NB4 (cell line): ENCODE measurements at regions not wholly inside any gene's neighbourhood (a gene's known extent, or its start where the extent isn't known, plus 50 kb on each side); places are given as distances from the start of the nearest gene placed in this dataset.

Experiments used
- CTCF ChIP-seq: IDR thresholded peaks from one replicate; pipeline ENCODE4 v1.5.1; 2012; ENCODE audit warnings: low read depth, low read length
- MAX ChIP-seq: IDR thresholded peaks from 2 replicates; pipeline ENCODE4 v1.6.1; 2011; ENCODE audit warnings: low read depth, low read length
- POLR2A ChIP-seq: IDR thresholded peaks from 2 replicates; pipeline ENCODE4 v1.6.1; 2011; ENCODE audit warnings: mild to moderate bottlenecking; ENCODE audit not compliant: insufficient read length; ENCODE audit errors: extremely low read depth

- no peak for TF ChIP-seq POLR2A
- no peak for TF ChIP-seq CTCF
- TF ChIP-seq MAX, result no peak
Observed at GRCh38 chr1:241442686-241443085, 76.9 kb downstream of the FH start.
